Karpas-422 (cell line): ENCODE measurements at regions not wholly inside any gene's neighbourhood (a gene's known extent, or its start where the extent isn't known, plus 50 kb on each side); places are given as distances from the start of the nearest gene placed in this dataset.
A peak's percentile ranks its signal among the peaks of the same experiment; 100 is the strongest.
"Not testable (repeated sequence)": the region's sequence is repeated elsewhere in the genome, so short reads cannot be mapped to it uniquely, and the experiment has no call there.

Experiments
- DNase-seq: peaks from one replicate; pipeline ENCODE4 v3.0.0-alpha.2; 2015
- H2AFZ ChIP-seq: fragments of 200-600 bp; sonication (generic); 2 replicates; pipeline ENCODE4 v1.6.1; 2014; ENCODE audit warnings: antibody characterized with exemption, low read length, mixed read lengths
- H3K27ac ChIP-seq: fragments of 200-600 bp; sonication (generic); 2 replicates; pipeline ENCODE4 v1.5.1; 2014; ENCODE audit warnings: mild to moderate bottlenecking, low read length, moderate library complexity
- H3K27me3 ChIP-seq: fragments of 200-600 bp; sonication (generic); 2 replicates; pipeline ENCODE4 v1.6.1; 2014; ENCODE audit warnings: low read length, mixed read lengths
- H3K36me3 ChIP-seq: fragments of 200-600 bp; sonication (generic); 2 replicates; pipeline ENCODE4 v1.6.1; 2014; ENCODE audit warnings: low read length, mixed read lengths; ENCODE audit not compliant: insufficient read depth
- H3K4me1 ChIP-seq: fragments of 200-600 bp; sonication (generic); 2 replicates; pipeline ENCODE4 v1.6.1; 2014; ENCODE audit warnings: mild to moderate bottlenecking, low read length, mixed read lengths
- H3K4me2 ChIP-seq: fragments of 200-600 bp; sonication (generic); 2 replicates; pipeline ENCODE4 v1.6.1; 2014; ENCODE audit warnings: low read length, low read depth, mild to moderate bottlenecking; ENCODE audit not compliant: poor library complexity, severe bottlenecking
- H3K4me3 ChIP-seq: fragments of 200-600 bp; sonication (generic); 2 replicates; pipeline ENCODE4 v1.5.1; 2014; ENCODE audit warnings: mild to moderate bottlenecking, antibody characterized with exemption, low read length, mixed read lengths
- H3K79me2 ChIP-seq: fragments of 200-600 bp; sonication (generic); 2 replicates; pipeline ENCODE4 v1.6.1; 2014; ENCODE audit warnings: mild to moderate bottlenecking, low read length, mixed read lengths
- H3K9ac ChIP-seq: fragments of 200-600 bp; sonication (generic); 2 replicates; pipeline ENCODE4 v1.6.0; 2014; ENCODE audit warnings: low read length
- H3K9me2 ChIP-seq: fragments of 200-600 bp; sonication (generic), shearing (Covaris generic); replicated peaks from 2 replicates; pipeline ENCODE4 v1.6.0; 2014; ENCODE audit warnings: mild to moderate bottlenecking, low read length, moderate library complexity; ENCODE audit not compliant: insufficient read depth
- H3K9me3 ChIP-seq: fragments of 300-700, 200-600 bp; sonication (generic); 2 replicates; pipeline ENCODE4 v1.6.1; 2014; ENCODE audit warnings: low read length, mixed read lengths
- H4K20me1 ChIP-seq: fragments of 200-600 bp; sonication (generic); 2 replicates; pipeline ENCODE4 v1.6.1; 2014; ENCODE audit warnings: mild to moderate bottlenecking, antibody characterized with exemption, low read length, low read depth; ENCODE audit not compliant: insufficient read depth

GRCh38 chr13:42422681-42423080, 150.7 kb downstream of the AKAP11 start:
- no peak overlapping the region for H3K9ac ChIP-seq
- no peaks in the 10 kb centered on the region for H3K27me3 ChIP-seq
- no peak overlapping the region for H2AFZ ChIP-seq
- H3K4me3 ChIP-seq: no peak overlapping the region
- no peaks in the 10 kb centered on the region for H4K20me1 ChIP-seq
- H3K27ac ChIP-seq: no peak overlapping the region
- peaks cover 6% of the 10 kb centered on the region for H3K4me1 ChIP-seq
- no peaks in the 10 kb centered on the region for H3K36me3 ChIP-seq
- H3K79me2 ChIP-seq: no peaks in the 10 kb centered on the region
- no peaks in the 10 kb centered on the region for H3K9me2 ChIP-seq
- DNase-seq: no peak
- H3K4me2 ChIP-seq: no peak overlapping the region
- H3K9me3 ChIP-seq: peaks cover 10% of the 10 kb centered on the region; the same call in 1 of the 2 replicates

- Histone ChIP-seq H4K20me1 (no peaks in the 10 kb centered on the region), H3K27me3 (no peaks in the 10 kb centered on the region), H3K4me2 (no peak overlapping the region), H3K27ac (no peak overlapping the region), H3K79me2 (no peaks in the 10 kb centered on the region), H3K4me1 (peaks cover 6% of the 10 kb centered on the region), H2AFZ (no peak overlapping the region), H3K9me2 (no peaks in the 10 kb centered on the region), H3K36me3 (no peaks in the 10 kb centered on the region), H3K9ac (no peak overlapping the region), H3K9me3 (peaks cover 10% of the 10 kb centered on the region; the same call in 1 of the 2 replicates), H3K4me3 (no peak overlapping the region)
- DNase-seq: no peak
Measured at GRCh38 chr13:42424182-42424581, 149.8 kb upstream of the TNFSF11 start.

GRCh38 chr13:42445354-42445753, 128.6 kb upstream of the TNFSF11 start:
- Histone ChIP-seq H3K36me3 (no peaks in the 10 kb centered on the region; the same call in 1 of the 2 replicates), H3K27me3 (no peaks in the 10 kb centered on the region), H3K9me2 (no peaks in the 10 kb centered on the region), H3K9me3 (peaks cover 4% of the 10 kb centered on the region; the same call in 1 of the 2 replicates), H4K20me1 (no peaks in the 10 kb centered on the region), H3K27ac (no peak overlapping the region), H3K4me1 (no peaks in the 10 kb centered on the region), H3K9ac (no peak overlapping the region), H3K4me3 (no peak overlapping the region), H2AFZ (no peak overlapping the region), H3K4me2 (no peak overlapping the region), H3K79me2 (no peaks in the 10 kb centered on the region)
- no peak for DNase-seq

GRCh38 chr13:42446597-42446996, 127.4 kb upstream of the TNFSF11 start:
- not testable (repeated sequence) for H2AFZ ChIP-seq, H3K36me3 ChIP-seq, H3K4me1 ChIP-seq, H3K27ac ChIP-seq, H3K9ac ChIP-seq, H3K4me3 ChIP-seq, H3K9me3 ChIP-seq, H3K79me2 ChIP-seq, H3K4me2 ChIP-seq, H3K9me2 ChIP-seq, H4K20me1 ChIP-seq, DNase-seq, H3K27me3 ChIP-seq

- no peaks in the 10 kb centered on the region for H3K4me1 ChIP-seq
- H3K4me3 ChIP-seq: no peak overlapping the region
- H3K4me2 ChIP-seq: no peak overlapping the region
- H3K9me3 ChIP-seq: no peaks in the 10 kb centered on the region
- H3K9ac ChIP-seq: no peak overlapping the region
- H4K20me1 ChIP-seq: no peaks in the 10 kb centered on the region
- no peaks in the 10 kb centered on the region for H3K27me3 ChIP-seq
- no peaks in the 10 kb centered on the region for H3K9me2 ChIP-seq
- H3K27ac ChIP-seq: no peak overlapping the region
- no peak for DNase-seq
- H3K79me2 ChIP-seq: no peaks in the 10 kb centered on the region
- H2AFZ ChIP-seq: no peak overlapping the region
- no peaks in the 10 kb centered on the region for H3K36me3 ChIP-seq
Measured at GRCh38 chr13:42453091-42453645, 120.8 kb upstream of the TNFSF11 start.

GRCh38 chr13:42454749-42455148, 119.2 kb upstream of the TNFSF11 start:
- Histone ChIP-seq H3K4me1 (no peaks in the 10 kb centered on the region), H3K9ac (no peak overlapping the region), H3K27ac (no peak overlapping the region), H3K4me2 (no peak overlapping the region), H3K79me2 (no peaks in the 10 kb centered on the region), H2AFZ (no peak overlapping the region), H3K27me3 (no peaks in the 10 kb centered on the region), H3K4me3 (no peak overlapping the region), H3K36me3 (no peaks in the 10 kb centered on the region), H3K9me3 (no peaks in the 10 kb centered on the region), H4K20me1 (no peaks in the 10 kb centered on the region), H3K9me2 (no peaks in the 10 kb centered on the region)
- DNase-seq: no peak

- Histone ChIP-seq H3K27me3 (no peaks in the 10 kb centered on the region), H3K27ac (no peak overlapping the region), H3K36me3 (no peaks in the 10 kb centered on the region), H3K4me1 (no peaks in the 10 kb centered on the region), H3K9ac (no peak overlapping the region), H3K9me2 (no peaks in the 10 kb centered on the region), H3K79me2 (no peaks in the 10 kb centered on the region), H2AFZ (no peak overlapping the region), H4K20me1 (no peaks in the 10 kb centered on the region), H3K4me3 (no peak overlapping the region), H3K9me3 (no peaks in the 10 kb centered on the region), H3K4me2 (no peak overlapping the region)
- no peak for DNase-seq
Measured at GRCh38 chr13:42458193-42458592, 115.8 kb upstream of the TNFSF11 start.

GRCh38 chr13:42466123-42466522, 107.8 kb upstream of the TNFSF11 start:
- no peak overlapping the region for H3K27ac ChIP-seq
- H4K20me1 ChIP-seq: no peaks in the 10 kb centered on the region
- H3K79me2 ChIP-seq: no peaks in the 10 kb centered on the region
- H3K36me3 ChIP-seq: no peaks in the 10 kb centered on the region
- 0 out of 2 replicates have a peak overlapping the region, but pooled peaks have one; percentile 36 for H2AFZ ChIP-seq
- H3K9ac ChIP-seq: no peak overlapping the region
- no peak for DNase-seq
- no peak overlapping the region for H3K4me3 ChIP-seq
- H3K4me2 ChIP-seq: no peak overlapping the region
- H3K9me3 ChIP-seq: no peaks in the 10 kb centered on the region
- no peaks in the 10 kb centered on the region for H3K27me3 ChIP-seq
- no peaks in the 10 kb centered on the region; the same call in 1 of the 2 replicates for H3K9me2 ChIP-seq
- peaks cover 4% of the 10 kb centered on the region; the same call in 1 of the 2 replicates for H3K4me1 ChIP-seq
